ENCODE measurements at regions not wholly inside any gene's neighbourhood (a gene's known extent, or its start where the extent isn't known, plus 50 kb on each side); places are given as distances from the start of the nearest gene placed in this dataset.

DNA sequence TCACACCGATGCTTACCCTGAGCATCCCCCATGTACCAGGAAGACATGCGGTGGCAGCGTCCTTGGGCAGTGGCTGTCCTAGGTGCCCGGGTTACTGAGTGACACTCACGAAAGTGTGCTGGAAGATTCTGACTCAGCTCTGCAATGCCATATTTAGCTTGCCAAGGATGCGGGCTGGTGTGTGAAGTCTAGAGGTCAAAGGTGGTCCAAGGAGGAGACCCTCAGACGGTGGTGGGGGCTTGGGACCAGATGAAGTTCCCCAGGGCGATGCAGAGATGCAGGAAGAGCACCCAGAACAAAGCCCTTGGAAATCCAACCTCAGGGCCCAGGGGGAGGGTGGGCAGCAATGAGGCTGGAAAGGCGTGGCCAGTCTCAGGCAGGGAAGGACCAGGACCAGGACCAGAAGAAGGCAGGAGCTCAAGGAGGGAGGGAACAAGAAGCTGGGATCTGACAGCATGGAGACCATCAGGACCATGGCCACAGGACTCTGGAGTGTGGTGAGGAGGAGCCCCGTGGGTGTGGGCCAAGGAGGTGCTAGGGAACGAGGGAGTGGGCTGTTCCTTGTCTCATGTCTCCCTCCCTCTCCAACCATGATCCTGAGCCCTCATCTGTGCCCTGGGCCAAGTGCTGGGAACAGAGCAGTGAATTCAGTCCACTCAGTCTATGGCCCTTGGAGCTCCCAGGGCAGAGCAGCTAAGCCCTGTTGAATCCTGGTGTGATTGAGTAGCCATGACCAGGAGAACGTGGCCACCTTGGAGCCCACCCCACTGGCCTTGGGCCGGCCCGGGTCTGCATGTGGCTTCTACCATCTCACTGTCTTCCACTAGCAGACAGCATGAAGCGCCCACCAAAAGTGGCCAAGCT is 310.1 kb upstream of the DIO3 start:
- TF ChIP-seq, protein P1, sequence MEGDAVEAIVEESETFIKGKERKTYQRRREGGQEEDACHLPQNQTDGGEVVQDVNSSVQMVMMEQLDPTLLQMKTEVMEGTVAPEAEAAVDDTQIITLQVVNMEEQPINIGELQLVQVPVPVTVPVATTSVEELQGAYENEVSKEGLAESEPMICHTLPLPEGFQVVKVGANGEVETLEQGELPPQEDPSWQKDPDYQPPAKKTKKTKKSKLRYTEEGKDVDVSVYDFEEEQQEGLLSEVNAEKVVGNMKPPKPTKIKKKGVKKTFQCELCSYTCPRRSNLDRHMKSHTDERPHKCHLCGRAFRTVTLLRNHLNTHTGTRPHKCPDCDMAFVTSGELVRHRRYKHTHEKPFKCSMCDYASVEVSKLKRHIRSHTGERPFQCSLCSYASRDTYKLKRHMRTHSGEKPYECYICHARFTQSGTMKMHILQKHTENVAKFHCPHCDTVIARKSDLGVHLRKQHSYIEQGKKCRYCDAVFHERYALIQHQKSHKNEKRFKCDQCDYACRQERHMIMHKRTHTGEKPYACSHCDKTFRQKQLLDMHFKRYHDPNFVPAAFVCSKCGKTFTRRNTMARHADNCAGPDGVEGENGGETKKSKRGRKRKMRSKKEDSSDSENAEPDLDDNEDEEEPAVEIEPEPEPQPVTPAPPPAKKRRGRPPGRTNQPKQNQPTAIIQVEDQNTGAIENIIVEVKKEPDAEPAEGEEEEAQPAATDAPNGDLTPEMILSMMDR (IDR thresholded peaks at IDR 0.05; ENCODE audit: low read depth, low read length) = no peak
- no peak overlapping the region for H3K4me3 ChIP-seq (ENCODE audit: low read depth, low read length)

DNA sequence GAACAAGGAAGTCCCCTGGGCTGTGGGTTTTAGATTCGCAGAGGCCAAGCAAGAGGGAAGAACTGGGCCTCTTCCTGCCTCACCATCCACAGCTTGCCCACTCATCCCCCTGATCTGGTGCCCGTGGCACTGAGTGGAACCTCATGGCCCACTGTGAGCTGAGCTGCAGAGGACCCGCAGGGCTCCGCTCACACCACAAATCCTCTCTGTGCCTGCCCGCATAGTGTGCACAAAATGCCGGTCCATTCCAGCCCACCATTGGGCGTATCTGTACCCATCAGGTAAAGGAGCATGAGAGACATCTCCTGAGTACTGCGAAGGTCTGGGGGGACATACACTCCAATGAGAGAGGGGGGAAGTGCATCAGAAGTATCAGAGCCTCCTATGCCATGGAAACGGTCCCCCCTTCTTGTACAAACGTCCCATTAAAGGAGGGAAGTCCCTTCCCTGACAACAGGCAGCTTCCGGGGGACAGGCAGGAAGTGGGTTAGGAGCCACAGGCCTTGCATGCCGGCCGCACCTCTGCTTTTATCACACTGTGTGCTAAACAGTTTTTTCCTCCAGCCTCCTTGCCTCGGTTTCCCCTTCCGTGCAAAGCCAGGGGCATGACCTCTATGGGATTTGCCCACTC is 309.4 kb upstream of the DIO3 start:
- no peak overlapping the region for H3K4me3 ChIP-seq (ENCODE audit: low read depth, low read length)
- TF ChIP-seq, protein P1 (IDR thresholded peaks at IDR 0.05; ENCODE audit: low read depth, low read length) = no peak

DNA sequence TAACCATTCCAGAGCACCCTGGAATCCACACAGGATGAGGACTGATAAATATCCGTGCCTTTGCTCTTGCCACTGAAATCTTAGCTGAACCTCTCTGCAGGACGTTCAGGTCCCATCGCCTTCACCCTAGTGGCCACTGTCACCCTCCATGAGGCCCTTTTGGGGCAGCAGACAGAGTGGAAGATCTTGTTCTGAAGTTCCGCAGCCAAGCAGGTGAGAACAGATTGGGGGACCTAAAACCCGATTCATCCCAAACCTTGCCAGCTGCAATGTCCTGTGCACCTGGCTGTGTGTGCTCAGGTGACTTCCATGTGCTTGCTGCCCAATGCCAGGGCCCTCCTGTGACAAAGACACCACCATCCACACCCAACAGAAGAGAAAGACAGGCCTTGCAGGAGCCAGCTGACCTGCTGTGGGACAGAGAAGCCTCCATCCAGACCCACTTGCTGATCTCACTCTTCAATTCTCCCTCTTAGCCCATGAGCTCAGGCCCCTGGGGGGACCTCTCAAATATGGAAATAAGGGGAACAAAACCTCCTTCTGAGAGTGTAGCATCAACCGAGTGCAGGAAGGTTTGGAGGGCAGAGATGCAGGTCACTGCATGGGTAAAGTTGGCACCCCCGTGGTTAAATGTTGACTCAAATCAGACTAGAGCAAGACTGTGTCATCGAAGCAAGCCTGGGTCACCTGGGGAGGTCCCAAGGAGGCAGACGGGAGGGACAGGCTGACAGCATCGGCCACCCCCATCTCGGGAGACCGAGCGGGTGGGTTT is 308.7 kb upstream of the DIO3 start:
- H3K4me3 ChIP-seq (ENCODE audit: low read depth, low read length) = no peak overlapping the region
- TF ChIP-seq, protein P1 (IDR thresholded peaks at IDR 0.05; ENCODE audit: low read depth, low read length) = no peak

DNA sequence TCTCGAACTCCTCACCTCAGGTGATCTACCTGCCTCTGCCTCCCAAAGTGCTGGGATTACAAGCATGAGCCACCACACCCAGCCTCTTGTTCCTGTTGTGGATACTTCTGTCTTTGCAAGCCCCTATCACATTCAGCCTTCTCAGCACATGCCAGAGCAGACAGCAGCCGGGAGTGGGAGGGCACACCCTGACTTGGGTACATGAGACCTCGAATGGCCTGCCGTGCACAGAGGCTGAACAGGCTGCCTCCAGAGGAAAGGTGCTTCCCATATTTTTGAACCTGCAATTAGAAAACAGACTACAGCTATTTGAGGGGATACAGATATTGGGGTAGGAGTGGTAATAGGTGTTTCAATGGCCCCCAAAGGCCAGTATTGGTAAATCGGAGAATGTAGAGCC is 307.3 kb upstream of the DIO3 start:
- TF ChIP-seq, protein P1 (IDR thresholded peaks at IDR 0.05; ENCODE audit: low read depth, low read length) = no peak
- no peak overlapping the region for H3K4me3 ChIP-seq (ENCODE audit: low read depth, low read length)

DNA sequence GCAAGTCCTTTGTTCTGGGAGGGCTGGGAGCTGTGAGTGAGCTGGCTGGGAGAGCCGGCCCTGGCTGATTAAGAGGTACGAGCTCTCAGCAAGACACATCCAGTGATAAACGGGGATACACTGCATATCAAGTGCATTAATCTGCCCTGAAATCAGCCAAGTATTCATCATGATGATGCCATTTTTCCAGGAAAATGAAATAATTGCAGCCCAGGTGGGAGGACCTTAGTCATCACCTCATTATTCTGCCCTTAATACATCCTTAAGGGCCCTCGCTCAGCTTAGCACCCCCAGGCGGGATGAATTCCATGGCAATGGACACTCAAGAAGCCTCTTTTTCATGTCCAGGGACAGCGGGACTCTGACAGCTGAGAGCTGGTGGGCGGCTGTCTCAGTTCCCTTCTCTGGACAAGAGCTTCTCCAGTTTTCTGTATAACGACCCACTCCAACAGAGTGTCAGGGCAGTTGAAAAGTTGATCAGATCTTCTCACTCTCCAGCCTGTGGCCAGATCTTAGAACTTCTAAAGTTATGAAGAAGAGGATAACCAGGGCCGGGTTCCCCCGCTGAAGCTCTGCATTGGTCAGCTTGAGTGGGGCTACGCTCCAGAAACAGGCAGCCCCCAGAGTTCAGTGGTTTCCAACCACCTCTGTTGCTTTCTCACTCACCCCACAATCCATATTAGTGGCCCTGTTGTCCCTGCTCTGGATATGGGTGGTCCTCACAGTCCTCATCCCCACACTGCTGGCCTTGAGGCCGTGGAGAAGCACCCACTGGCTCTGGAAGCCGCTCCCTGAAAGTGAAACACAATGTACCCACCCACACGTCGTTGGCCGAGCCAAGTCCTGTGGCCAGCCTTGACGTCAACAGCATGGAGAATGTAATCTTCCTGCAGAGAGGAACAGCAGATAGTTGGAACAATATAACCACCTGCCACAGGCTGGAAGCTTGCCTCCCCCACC is 306.2 kb upstream of the DIO3 start:
- no peak overlapping the region for H3K4me3 ChIP-seq (ENCODE audit: low read depth, low read length)
- TF ChIP-seq, protein P1 (IDR thresholded peaks at IDR 0.05; ENCODE audit: low read depth, low read length) = no peak

DNA sequence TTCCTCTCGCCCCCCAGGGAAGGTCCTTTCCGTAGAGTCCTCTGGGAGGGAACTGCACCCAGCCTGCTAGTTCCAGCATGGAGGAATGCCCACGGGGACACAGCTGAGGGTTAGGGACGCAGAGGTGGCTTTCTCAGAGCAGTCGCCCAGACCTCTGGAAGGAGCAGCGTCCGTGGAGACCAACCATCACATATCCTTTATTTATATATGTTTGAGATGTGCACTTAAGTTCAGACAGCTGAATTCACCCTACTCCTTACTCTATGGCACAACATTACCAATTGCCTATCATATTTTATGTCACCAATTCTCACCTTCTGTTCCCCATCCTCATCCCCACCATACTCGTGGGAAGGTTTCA is 305.6 kb upstream of the DIO3 start:
- TF ChIP-seq, protein P1 (IDR thresholded peaks at IDR 0.05; ENCODE audit: low read depth, low read length) = no peak

More for the DNA sequence above, 305.6 kb upstream of the DIO3 start:
- H3K4me3 ChIP-seq (ENCODE audit: low read depth, low read length) = no peak overlapping the region
